ENCODE measurements at regions not wholly inside any gene's neighbourhood (a gene's known extent, or its start where the extent isn't known, plus 50 kb on each side); places are given as distances from the start of the nearest gene placed in this dataset.
"Not testable (repeated sequence)": the region's sequence is repeated elsewhere in the genome, so short reads cannot be mapped to it uniquely, and the experiment has no call there.

GRCh38 chr15:88995449-88995848 is 82.3 kb upstream of the MFGE8 start:
- no peak for DNase-seq

GRCh38 chr15:88997531-88997930 is 84.4 kb upstream of the MFGE8 start:
- DNase-seq, result no peak

GRCh38 chr15:88998980-88999713 is 86.0 kb upstream of the MFGE8 start:
- DNase-seq, result no peak

GRCh38 chr15:89001708-89002275 is 86.5 kb upstream of the ABHD2 start:
- DNase-seq, result not testable (repeated sequence)

GRCh38 chr15:89002281-89002761 is 85.9 kb upstream of the ABHD2 start:
- no peak for DNase-seq

GRCh38 chr15:89002830-89003229 is 85.4 kb upstream of the ABHD2 start:
- no peak for DNase-seq

- DNase-seq, result peak; percentile 8
These were observed 84.2 kb upstream of the ABHD2 start for GRCh38 chr15:89003865-89004725.

GRCh38 chr15:89004726-89005030 is 83.6 kb upstream of the ABHD2 start:
- DNase-seq, result no peak

- not testable (repeated sequence) for DNase-seq
These were observed 80.7 kb upstream of the ABHD2 start for GRCh38 chr15:89007527-89007926.

GRCh38 chr15:89007989-89008388 is 80.3 kb upstream of the ABHD2 start:
- DNase-seq, result no peak

GRCh38 chr15:89009080-89009479 is 79.2 kb upstream of the ABHD2 start:
- DNase-seq, result no peak

GRCh38 chr15:89015412-89016097 is 72.7 kb upstream of the ABHD2 start:
- DNase-seq, result no peak

- no peak for DNase-seq
These were observed 71.7 kb upstream of the ABHD2 start for GRCh38 chr15:89016549-89017041.

GRCh38 chr15:89017370-89018066 is 70.7 kb upstream of the ABHD2 start:
- DNase-seq, result peak; percentile 86

GRCh38 chr15:89018207-89018606 is 70.0 kb upstream of the ABHD2 start:
- DNase-seq, result no peak

GRCh38 chr15:89019436-89019835 is 68.8 kb upstream of the ABHD2 start:
- DNase-seq, result no peak

GRCh38 chr15:89021224-89021623 is 67.0 kb upstream of the ABHD2 start:
- no peak for DNase-seq

- DNase-seq, result not testable (repeated sequence)
These were observed 66.4 kb upstream of the ABHD2 start for GRCh38 chr15:89021886-89022285.

GRCh38 chr15:89023311-89023961 is 64.8 kb upstream of the ABHD2 start:
- DNase-seq, result no peak

GRCh38 chr15:89024418-89024817 is 63.8 kb upstream of the ABHD2 start:
- no peak for DNase-seq

- DNase-seq, result no peak
These were observed 62.1 kb upstream of the ABHD2 start for GRCh38 chr15:89026167-89026566.

GRCh38 chr15:89028036-89028435 is 60.2 kb upstream of the ABHD2 start:
- DNase-seq, result no peak
